ENCODE measurements at regions not wholly inside any gene's neighbourhood (a gene's known extent, or its start where the extent isn't known, plus 50 kb on each side); places are given as distances from the start of the nearest gene placed in this dataset.

DNA sequence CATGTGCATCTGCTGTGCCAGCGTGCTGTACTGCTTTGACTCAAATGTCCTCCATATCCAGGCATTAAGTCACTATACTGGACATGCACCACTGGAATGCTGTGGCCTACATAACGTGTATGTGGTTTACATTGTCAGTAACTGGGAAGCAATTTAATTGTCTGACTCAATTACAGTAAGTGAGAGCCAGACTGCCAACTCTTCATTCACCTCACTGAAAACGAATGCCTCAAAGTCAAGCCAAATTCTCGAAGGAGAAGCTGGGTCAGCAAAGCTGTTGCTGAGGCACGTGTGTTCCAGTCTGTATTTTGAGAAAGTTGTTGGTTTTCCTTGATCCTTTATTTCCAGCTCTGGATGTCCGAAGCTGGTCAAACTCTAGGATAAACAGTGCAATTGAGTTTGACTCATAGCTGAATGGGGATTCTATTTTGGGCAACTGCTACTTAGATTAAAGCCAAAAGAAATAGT is 534.3 kb downstream of the COL12A1 start:
- no peak for TF ChIP-seq CTCF (IDR thresholded peaks at IDR 0.05; ENCODE audit: borderline replicate concordance, extremely low read depth, low read length, poor library complexity, severe bottlenecking)
- TF ChIP-seq EZH2 (IDR thresholded peaks at IDR 0.05; ENCODE audit: borderline replicate concordance, low read depth, low read length, severe bottlenecking): no peak
